ENCODE measurements at regions not wholly inside any gene's neighbourhood (a gene's known extent, or its start where the extent isn't known, plus 50 kb on each side); places are given as distances from the start of the nearest gene placed in this dataset.

GRCh38 chr6:104537180-104537579 lies 322.5 kb downstream of the HACE1 start:
- TF ChIP-seq SIN3A (IDR thresholded peaks at IDR 0.05; ENCODE audit: borderline replicate concordance in 2 of 2, control insufficient read depth in 1 of 2, low read depth in 2 of 2, low read length in 2 of 2): no peak
- no peak for TF ChIP-seq ZNF77 (CRISPR knock-in tag; IDR thresholded peaks at IDR 0.05)
- no peak for TF ChIP-seq KLF13 (tag; IDR thresholded peaks at IDR 0.05; ENCODE audit: borderline replicate concordance, low read depth)
- no peak for TF ChIP-seq ZNF174 (CRISPR knock-in tag; IDR thresholded peaks at IDR 0.05)
- TF ChIP-seq FOSL1 (tag; conservative IDR thresholded peaks at IDR 0.05): no peak
- TF ChIP-seq, protein P1, sequence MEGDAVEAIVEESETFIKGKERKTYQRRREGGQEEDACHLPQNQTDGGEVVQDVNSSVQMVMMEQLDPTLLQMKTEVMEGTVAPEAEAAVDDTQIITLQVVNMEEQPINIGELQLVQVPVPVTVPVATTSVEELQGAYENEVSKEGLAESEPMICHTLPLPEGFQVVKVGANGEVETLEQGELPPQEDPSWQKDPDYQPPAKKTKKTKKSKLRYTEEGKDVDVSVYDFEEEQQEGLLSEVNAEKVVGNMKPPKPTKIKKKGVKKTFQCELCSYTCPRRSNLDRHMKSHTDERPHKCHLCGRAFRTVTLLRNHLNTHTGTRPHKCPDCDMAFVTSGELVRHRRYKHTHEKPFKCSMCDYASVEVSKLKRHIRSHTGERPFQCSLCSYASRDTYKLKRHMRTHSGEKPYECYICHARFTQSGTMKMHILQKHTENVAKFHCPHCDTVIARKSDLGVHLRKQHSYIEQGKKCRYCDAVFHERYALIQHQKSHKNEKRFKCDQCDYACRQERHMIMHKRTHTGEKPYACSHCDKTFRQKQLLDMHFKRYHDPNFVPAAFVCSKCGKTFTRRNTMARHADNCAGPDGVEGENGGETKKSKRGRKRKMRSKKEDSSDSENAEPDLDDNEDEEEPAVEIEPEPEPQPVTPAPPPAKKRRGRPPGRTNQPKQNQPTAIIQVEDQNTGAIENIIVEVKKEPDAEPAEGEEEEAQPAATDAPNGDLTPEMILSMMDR (IDR thresholded peaks at IDR 0.05 in 2 of 3, conservative IDR thresholded peaks at IDR 0.05 in 1 of 3; ENCODE audit: insufficient read depth in 2 of 3, low read depth in 1 of 3, low read length in 3 of 3): no peak
- no peak for TF ChIP-seq FOXA1 (IDR thresholded peaks at IDR 0.05; ENCODE audit: borderline replicate concordance)
- no peak for TF ChIP-seq ZNF121 (CRISPR knock-in tag; conservative IDR thresholded peaks at IDR 0.05)
- no peak for TF ChIP-seq FOXM1 (IDR thresholded peaks at IDR 0.05; ENCODE audit: low read depth)
- no peak for TF ChIP-seq FOXM1 (CRISPR knock-in tag; IDR thresholded peaks at IDR 0.05; ENCODE audit: low read depth)
- TF ChIP-seq NR0B1 (IDR thresholded peaks at IDR 0.05; ENCODE audit: partially characterized antibody): no peak
- TF ChIP-seq RBM14 (IDR thresholded peaks at IDR 0.05; ENCODE audit: borderline replicate concordance, insufficient read depth, low read depth, low read length): no peak
- TF ChIP-seq E2F1 (CRISPR knock-in tag; IDR thresholded peaks at IDR 0.05): no peak
- TF ChIP-seq, protein P2, sequence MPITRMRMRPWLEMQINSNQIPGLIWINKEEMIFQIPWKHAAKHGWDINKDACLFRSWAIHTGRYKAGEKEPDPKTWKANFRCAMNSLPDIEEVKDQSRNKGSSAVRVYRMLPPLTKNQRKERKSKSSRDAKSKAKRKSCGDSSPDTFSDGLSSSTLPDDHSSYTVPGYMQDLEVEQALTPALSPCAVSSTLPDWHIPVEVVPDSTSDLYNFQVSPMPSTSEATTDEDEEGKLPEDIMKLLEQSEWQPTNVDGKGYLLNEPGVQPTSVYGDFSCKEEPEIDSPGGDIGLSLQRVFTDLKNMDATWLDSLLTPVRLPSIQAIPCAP (CRISPR knock-in tag; IDR thresholded peaks at IDR 0.05; ENCODE audit: borderline replicate concordance): no peak
- no peak for TF ChIP-seq POLR3G (IDR thresholded peaks at IDR 0.05; ENCODE audit: extremely low read depth, insufficient read length, insufficient replicate concordance)
